CD4-positive, alpha-beta T cell (primary cell): ENCODE measurements at regions not wholly inside any gene's neighbourhood (a gene's known extent, or its start where the extent isn't known, plus 50 kb on each side); places are given as distances from the start of the nearest gene placed in this dataset.

Source experiments
- ATAC-seq: fragments of 200-7000 bp; cut with Tn5 transposase; one replicate; pipeline ENCODE4 v1.10.0; 2022; ENCODE audit warnings: mild to moderate bottlenecking; ENCODE audit not compliant: poor library complexity
- CTCF ChIA-PET: fragments of 350-600 bp; sonication (Branson Sonifier 250); formaldehyde crosslinking; loops from one replicate; lab custom pipeline; 2021; ENCODE audit warnings: antibody characterized with exemption, inconsistent platforms; lab: Charles Lee
- POLR2A ChIA-PET: fragments of 350-600 bp; sonication (Branson Sonifier 250); formaldehyde crosslinking; loops from one replicate; lab custom pipeline; 2021; ENCODE audit warnings: antibody characterized with exemption, inconsistent platforms; lab: Charles Lee
- DNase-seq, 14 experiments: peaks; one replicate each; pipeline ENCODE4 v3.0.0-alpha.2; 2013 to 2020; ENCODE audit warnings: mixed read lengths in 2 of 14
- H3K27ac ChIP-seq, 2 donors: one replicate each; pipeline versions ENCODE4 v1.5.1 to v1.7.0; 2013; ENCODE audit warnings: low read length in 2 of 2, low read depth in 1 of 2, mild to moderate bottlenecking in 1 of 2
- H3K27me3 ChIP-seq, 2 experiments: 1 replicate in 1 of 2; 2 replicates in 1 of 2; pipeline versions ENCODE4 v1.6.1 to v1.7.0; 2013; ENCODE audit warnings: low read length in 2 of 2, control low read depth in 1 of 2, mild to moderate bottlenecking in 1 of 2, moderate library complexity in 1 of 2; ENCODE audit not compliant: insufficient read depth in 2 of 2, control insufficient read depth in 1 of 2
- H3K36me3 ChIP-seq: one replicate; pipeline ENCODE4 v1.6.1; 2013; ENCODE audit warnings: low read length, control low read depth; ENCODE audit not compliant: insufficient read depth
- H3K4me1 ChIP-seq: one replicate; pipeline ENCODE4 v1.6.1; 2013; ENCODE audit warnings: low read length, control low read depth; ENCODE audit not compliant: insufficient read depth
- H3K4me3 ChIP-seq: one replicate; pipeline ENCODE4 v1.5.1; 2013; ENCODE audit warnings: mild to moderate bottlenecking, low read length, moderate library complexity
- H3K9me3 ChIP-seq, 2 experiments: 1 replicate in 1 of 2; 2 replicates in 1 of 2; pipeline versions ENCODE4 v1.6.1 to v1.7.0; 2013; ENCODE audit warnings: low read length in 2 of 2, mild to moderate bottlenecking in 2 of 2, control low read depth in 1 of 2, moderate library complexity in 1 of 2; ENCODE audit not compliant: control insufficient read depth in 1 of 2, insufficient read depth in 1 of 2
- H3K27ac Mint-ChIP-seq: one replicate; pipeline ENCODE4 v1.8.0; 2020; ENCODE audit warnings: mixed read lengths
- H3K27me3 Mint-ChIP-seq: one replicate; pipeline ENCODE4 v1.8.0; 2021; ENCODE audit warnings: mixed read lengths
- H3K36me3 Mint-ChIP-seq: one replicate; pipeline ENCODE4 v1.8.0; 2021; ENCODE audit warnings: low read depth, mixed read lengths
- H3K4me1 Mint-ChIP-seq: one replicate; pipeline ENCODE4 v1.8.0; 2021; ENCODE audit warnings: low read depth, mixed read lengths
- H3K4me3 Mint-ChIP-seq: one replicate; pipeline ENCODE4 v1.8.0; 2020; ENCODE audit warnings: mild to moderate bottlenecking, mixed read lengths
- H3K9me3 Mint-ChIP-seq: one replicate; pipeline ENCODE4 v1.8.0; 2020; ENCODE audit warnings: mixed read lengths
- intact Hi-C, 2 experiments: fragments of 100-400 bp; cut with DNase I in 1 of 2; cut with micrococcal nuclease in 1 of 2; formaldehyde crosslinking; loops; one replicate each; pipeline versions ENCODE4 v1.15.1 to v1.9.0; 2023 to 2025; cut with DNase I, micrococcal nuclease
- TF ChIP-seq, protein P1 (sequence below): fragments of 200-600 bp; IDR thresholded peaks from one replicate; pipeline ENCODE4 v1.8.0; 2022; ENCODE audit warnings: antibody characterized with exemption, mild to moderate bottlenecking

- no peaks in the 10 kb centered on the region for H3K4me1 Mint-ChIP-seq
- POLR2A ChIA-PET, result no interaction called here
Measured at GRCh38 chr5:71899865-71900342, 180.8 kb downstream of the CARTPT start.

GRCh38 chr5:71903808-71904207, 184.7 kb downstream of the CARTPT start:
- DNase-seq (no peak), ATAC-seq (no peak)
- Histone ChIP-seq H3K9me3 (no peaks in the 10 kb centered on the region), H3K27me3 (peaks cover 5 to 6% of the 10 kb centered on the region in 2 experiments), H3K4me1 (no peaks in the 10 kb centered on the region), H3K36me3 (no peaks in the 10 kb centered on the region), H3K27ac (no peak overlapping the region), H3K4me3 (no peak overlapping the region)
- H3K4me1 Mint-ChIP-seq, result no peaks in the 10 kb centered on the region
- POLR2A ChIA-PET, result interaction anchor here (0.5 kb wide), 2 partner anchors 72 to 1248 kb away, joined by 3 to 4 read pairs; no protein-coding TSS in a partner anchor
- intact Hi-C loops, result no loop called here
- TF ChIP-seq, protein P1, sequence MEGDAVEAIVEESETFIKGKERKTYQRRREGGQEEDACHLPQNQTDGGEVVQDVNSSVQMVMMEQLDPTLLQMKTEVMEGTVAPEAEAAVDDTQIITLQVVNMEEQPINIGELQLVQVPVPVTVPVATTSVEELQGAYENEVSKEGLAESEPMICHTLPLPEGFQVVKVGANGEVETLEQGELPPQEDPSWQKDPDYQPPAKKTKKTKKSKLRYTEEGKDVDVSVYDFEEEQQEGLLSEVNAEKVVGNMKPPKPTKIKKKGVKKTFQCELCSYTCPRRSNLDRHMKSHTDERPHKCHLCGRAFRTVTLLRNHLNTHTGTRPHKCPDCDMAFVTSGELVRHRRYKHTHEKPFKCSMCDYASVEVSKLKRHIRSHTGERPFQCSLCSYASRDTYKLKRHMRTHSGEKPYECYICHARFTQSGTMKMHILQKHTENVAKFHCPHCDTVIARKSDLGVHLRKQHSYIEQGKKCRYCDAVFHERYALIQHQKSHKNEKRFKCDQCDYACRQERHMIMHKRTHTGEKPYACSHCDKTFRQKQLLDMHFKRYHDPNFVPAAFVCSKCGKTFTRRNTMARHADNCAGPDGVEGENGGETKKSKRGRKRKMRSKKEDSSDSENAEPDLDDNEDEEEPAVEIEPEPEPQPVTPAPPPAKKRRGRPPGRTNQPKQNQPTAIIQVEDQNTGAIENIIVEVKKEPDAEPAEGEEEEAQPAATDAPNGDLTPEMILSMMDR, result no peak
- peaks cover 17% of the 10 kb centered on the region for H3K27me3 Mint-ChIP-seq
- no peaks in the 10 kb centered on the region for H3K36me3 Mint-ChIP-seq
- no peak overlapping the region for H3K27ac Mint-ChIP-seq
- CTCF ChIA-PET, result no interaction called here
- H3K4me3 Mint-ChIP-seq, result no peak overlapping the region
- H3K9me3 Mint-ChIP-seq, result no peaks in the 10 kb centered on the region

More at GRCh38 chr5:71899865-71900342, 180.8 kb downstream of the CARTPT start:
- no peak overlapping the region for H3K4me3 ChIP-seq
- Mint-ChIP-seq H3K27ac (no peak overlapping the region), H3K9me3 (no peaks in the 10 kb centered on the region), H3K4me3 (no peak overlapping the region), H3K27me3 (peaks cover 20% of the 10 kb centered on the region), H3K36me3 (no peaks in the 10 kb centered on the region)
- TF ChIP-seq, protein P1, result no peak
- ATAC-seq, result no peak
- no peak overlapping the region for H3K27ac ChIP-seq
- no peaks in the 10 kb centered on the region for H3K36me3 ChIP-seq
- intact Hi-C loops, result no loop called here
- H3K9me3 ChIP-seq, result no peaks in the 10 kb centered on the region
- H3K4me1 ChIP-seq, result no peaks in the 10 kb centered on the region
- no peaks in the 10 kb centered on the region for H3K27me3 ChIP-seq
- DNase-seq, result no peak
- CTCF ChIA-PET, result no interaction called here

DNA sequence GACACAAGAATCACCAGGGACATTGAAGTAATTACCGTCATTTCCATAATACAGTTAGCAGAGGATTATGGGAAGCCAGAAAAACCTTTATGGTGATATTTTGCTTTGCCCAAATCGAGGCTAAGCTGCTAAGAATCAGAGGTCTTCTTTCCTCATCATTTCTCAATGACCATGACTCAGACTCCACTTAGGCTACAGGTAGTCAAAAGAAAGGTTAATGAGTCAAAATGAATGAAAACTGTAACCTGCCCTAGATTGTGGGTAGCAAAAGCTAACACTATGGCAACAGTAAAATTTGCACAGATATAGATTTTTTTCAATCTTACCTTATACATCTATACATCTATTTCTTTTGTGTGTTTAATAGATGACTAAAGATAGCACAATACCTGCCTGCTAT, 185.8 kb downstream of the CARTPT start:
- intact Hi-C loops, result no loop called here

More for the DNA sequence above, 185.8 kb downstream of the CARTPT start:
- H3K36me3 ChIP-seq, result no peaks in the 10 kb centered on the region
- H3K27me3 ChIP-seq, result peaks cover 5 to 6% of the 10 kb centered on the region in 2 experiments
- no peaks in the 10 kb centered on the region for H3K9me3 Mint-ChIP-seq
- no peak overlapping the region for H3K4me3 ChIP-seq
- no peak overlapping the region for H3K27ac Mint-ChIP-seq
- peaks cover 18% of the 10 kb centered on the region for H3K27me3 Mint-ChIP-seq
- DNase-seq, result no peak
- no peak overlapping the region for H3K4me3 Mint-ChIP-seq
- ChIA-PET POLR2A (no interaction called here), CTCF (no interaction called here)
- no peaks in the 10 kb centered on the region for H3K4me1 Mint-ChIP-seq
- H3K36me3 Mint-ChIP-seq, result no peaks in the 10 kb centered on the region
- TF ChIP-seq, protein P1, result no peak
- no peaks in the 10 kb centered on the region for H3K4me1 ChIP-seq
- no peaks in the 10 kb centered on the region for H3K9me3 ChIP-seq
- ATAC-seq, result no peak
- H3K27ac ChIP-seq, result no peak overlapping the region
